ENCODE measurements at regions not wholly inside any gene's neighbourhood (a gene's known extent, or its start where the extent isn't known, plus 50 kb on each side); places are given as distances from the start of the nearest gene placed in this dataset.

- Histone ChIP-seq H3K27me3 (no peaks in the 10 kb centered on the region), H3K27ac (no peak overlapping the region), H3K4me1 (no peaks in the 10 kb centered on the region), H3K9me3 (no peaks in the 10 kb centered on the region), H3K4me3 (no peak overlapping the region), H3K36me3 (ENCODE audit: low read depth, missing control alignments) (no peaks in the 10 kb centered on the region)
- WGBS, 2 donors: 80 to 97% methylated on average over 1 to 3 of the region's 3 CpGs
- no peak for DNase-seq
- intact Hi-C loops (cut with DNase I; ENCODE audit: low total_unique reads): no loop called here
- TF ChIP-seq, protein P1, sequence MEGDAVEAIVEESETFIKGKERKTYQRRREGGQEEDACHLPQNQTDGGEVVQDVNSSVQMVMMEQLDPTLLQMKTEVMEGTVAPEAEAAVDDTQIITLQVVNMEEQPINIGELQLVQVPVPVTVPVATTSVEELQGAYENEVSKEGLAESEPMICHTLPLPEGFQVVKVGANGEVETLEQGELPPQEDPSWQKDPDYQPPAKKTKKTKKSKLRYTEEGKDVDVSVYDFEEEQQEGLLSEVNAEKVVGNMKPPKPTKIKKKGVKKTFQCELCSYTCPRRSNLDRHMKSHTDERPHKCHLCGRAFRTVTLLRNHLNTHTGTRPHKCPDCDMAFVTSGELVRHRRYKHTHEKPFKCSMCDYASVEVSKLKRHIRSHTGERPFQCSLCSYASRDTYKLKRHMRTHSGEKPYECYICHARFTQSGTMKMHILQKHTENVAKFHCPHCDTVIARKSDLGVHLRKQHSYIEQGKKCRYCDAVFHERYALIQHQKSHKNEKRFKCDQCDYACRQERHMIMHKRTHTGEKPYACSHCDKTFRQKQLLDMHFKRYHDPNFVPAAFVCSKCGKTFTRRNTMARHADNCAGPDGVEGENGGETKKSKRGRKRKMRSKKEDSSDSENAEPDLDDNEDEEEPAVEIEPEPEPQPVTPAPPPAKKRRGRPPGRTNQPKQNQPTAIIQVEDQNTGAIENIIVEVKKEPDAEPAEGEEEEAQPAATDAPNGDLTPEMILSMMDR (IDR thresholded peaks at IDR 0.05): no peak
- TF ChIP-seq POLR2A (IDR thresholded peaks at IDR 0.05): no peak
Observed at GRCh38 chr1:98366343-98366742, 295.2 kb upstream of the SNX7 start.

DNA sequence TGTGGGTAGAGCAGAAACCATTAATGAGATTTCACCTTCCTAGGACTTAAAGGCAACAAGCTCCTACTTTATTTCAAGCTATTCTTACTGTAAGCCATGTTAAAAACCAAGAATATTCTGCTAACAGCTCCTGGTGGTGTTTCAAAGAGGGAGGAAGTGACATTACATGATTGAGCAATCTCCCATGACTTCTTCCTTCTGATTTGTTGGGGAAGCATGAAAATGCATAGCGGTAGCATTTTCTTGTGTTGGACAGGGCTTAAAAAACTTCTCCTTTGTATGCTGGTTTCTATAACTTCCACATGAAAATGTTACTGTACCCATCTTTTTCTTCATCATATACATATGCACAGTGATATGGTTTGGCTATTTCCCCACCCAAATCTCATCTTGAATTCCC is 297.0 kb upstream of the SNX7 start:
- no peaks in the 10 kb centered on the region for H3K4me1 ChIP-seq
- no peaks in the 10 kb centered on the region for H3K9me3 ChIP-seq
- WGBS, 2 donors: 89 to 100% methylated on average over 1 of the region's 1 CpG
- intact Hi-C loops (cut with DNase I; ENCODE audit: low total_unique reads): no loop called here
- H3K27ac ChIP-seq: no peak overlapping the region
- H3K4me3 ChIP-seq: no peak overlapping the region
- no peaks in the 10 kb centered on the region for H3K36me3 ChIP-seq (ENCODE audit: low read depth, missing control alignments)
- TF ChIP-seq, protein P1 (IDR thresholded peaks at IDR 0.05): no peak
- no peak for TF ChIP-seq POLR2A (IDR thresholded peaks at IDR 0.05)
- no peaks in the 10 kb centered on the region for H3K27me3 ChIP-seq
- DNase-seq: no peak

- no peaks in the 10 kb centered on the region for H3K4me1 ChIP-seq
- H3K36me3 ChIP-seq (ENCODE audit: low read depth, missing control alignments): no peaks in the 10 kb centered on the region
- no peaks in the 10 kb centered on the region for H3K27me3 ChIP-seq
- H3K27ac ChIP-seq: no peak overlapping the region
- no peaks in the 10 kb centered on the region for H3K9me3 ChIP-seq
- intact Hi-C loops (cut with DNase I; ENCODE audit: low total_unique reads): no loop called here
- TF ChIP-seq, protein P1 (IDR thresholded peaks at IDR 0.05): no peak
- TF ChIP-seq POLR2A (IDR thresholded peaks at IDR 0.05): no peak
- DNase-seq: no peak
- 82 to 89% methylated on average over 2 of the region's 2 CpGs for WGBS, 2 donors
- no peak overlapping the region for H3K4me3 ChIP-seq
Observed at GRCh38 chr1:98360864-98361263, 300.7 kb upstream of the SNX7 start.

- WGBS, 2 donors: 61 to 81% methylated on average over 3 of the region's 3 CpGs
- Histone ChIP-seq H3K36me3 (ENCODE audit: low read depth, missing control alignments) (no peaks in the 10 kb centered on the region), H3K27me3 (no peaks in the 10 kb centered on the region), H3K27ac (no peak overlapping the region), H3K9me3 (no peaks in the 10 kb centered on the region), H3K4me3 (no peak overlapping the region), H3K4me1 (no peaks in the 10 kb centered on the region)
- intact Hi-C loops (cut with DNase I; ENCODE audit: low total_unique reads): no loop called here
- no peak for TF ChIP-seq POLR2A (IDR thresholded peaks at IDR 0.05)
- TF ChIP-seq, protein P1 (IDR thresholded peaks at IDR 0.05): no peak
- DNase-seq: no peak
Observed at GRCh38 chr1:98355656-98356383, 305.7 kb upstream of the SNX7 start.

- intact Hi-C loops (cut with DNase I; ENCODE audit: low total_unique reads): no loop called here
- WGBS, 2 donors: 85 to 89% methylated on average over 3 of the region's 3 CpGs
- H3K36me3 ChIP-seq (ENCODE audit: low read depth, missing control alignments): no peaks in the 10 kb centered on the region
Observed at GRCh38 chr1:98352378-98352777, 309.1 kb upstream of the SNX7 start.

More at GRCh38 chr1:98352378-98352777, 309.1 kb upstream of the SNX7 start:
- no peak for DNase-seq
- Histone ChIP-seq H3K27me3 (no peaks in the 10 kb centered on the region), H3K27ac (no peak overlapping the region), H3K4me3 (no peak overlapping the region), H3K9me3 (no peaks in the 10 kb centered on the region), H3K4me1 (no peaks in the 10 kb centered on the region)
- TF ChIP-seq, protein P1 (IDR thresholded peaks at IDR 0.05): no peak
- no peak for TF ChIP-seq POLR2A (IDR thresholded peaks at IDR 0.05)
